Vagina (tissue), 2 donors: ENCODE measurements at regions not wholly inside any gene's neighbourhood (a gene's known extent, or its start where the extent isn't known, plus 50 kb on each side); places are given as distances from the start of the nearest gene placed in this dataset.

Experiments
- POLR2A ChIP-seq, 2 donors: fragments of 450-650 bp; IDR thresholded peaks; one replicate each; pipeline ENCODE4 v1.6.1; 2017; ENCODE audit warnings: antibody characterized with exemption in 2 of 2, mild to moderate bottlenecking in 2 of 2, moderate library complexity in 2 of 2
- POLR2AphosphoS5 ChIP-seq, 2 donors: sonication (generic); formaldehyde crosslinking; IDR thresholded peaks; one replicate each; pipeline ENCODE4 v1.9.0; 2017; ENCODE audit warnings: antibody characterized with exemption in 2 of 2, mild to moderate bottlenecking in 2 of 2, low read depth in 1 of 2; ENCODE audit not compliant: insufficient read depth in 1 of 2
- TF ChIP-seq, protein P1 (sequence below), 3 experiments: fragments of 450-650 bp in 2 of 3; fragments of 200-600 bp in 1 of 3; sonication (generic) in 1 of 3; IDR thresholded peaks; one replicate each; pipeline ENCODE4 v1.5.1; 2017 to 2019; ENCODE audit warnings: antibody characterized with exemption in 3 of 3, mild to moderate bottlenecking in 2 of 3, moderate library complexity in 2 of 3

DNA sequence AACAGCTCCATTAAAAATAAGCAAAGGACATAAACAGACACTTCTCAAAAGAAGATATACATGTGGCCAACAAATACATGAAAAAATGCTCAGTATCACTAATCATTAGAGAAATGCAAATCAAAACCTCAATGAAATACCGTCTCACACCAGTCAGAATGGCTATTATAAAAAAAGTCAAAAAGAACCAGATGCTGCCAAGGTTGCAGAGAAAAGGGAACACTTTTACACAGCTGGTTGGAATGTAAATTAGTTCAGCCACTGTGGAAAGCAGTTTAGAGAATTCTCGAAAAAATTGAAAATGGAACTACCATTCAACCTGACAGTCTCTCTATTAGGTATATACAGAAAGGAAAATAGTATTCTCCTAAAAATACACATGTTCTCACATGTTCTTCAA is 102.4 kb upstream of the FIBIN start:
- TF ChIP-seq, protein P1, sequence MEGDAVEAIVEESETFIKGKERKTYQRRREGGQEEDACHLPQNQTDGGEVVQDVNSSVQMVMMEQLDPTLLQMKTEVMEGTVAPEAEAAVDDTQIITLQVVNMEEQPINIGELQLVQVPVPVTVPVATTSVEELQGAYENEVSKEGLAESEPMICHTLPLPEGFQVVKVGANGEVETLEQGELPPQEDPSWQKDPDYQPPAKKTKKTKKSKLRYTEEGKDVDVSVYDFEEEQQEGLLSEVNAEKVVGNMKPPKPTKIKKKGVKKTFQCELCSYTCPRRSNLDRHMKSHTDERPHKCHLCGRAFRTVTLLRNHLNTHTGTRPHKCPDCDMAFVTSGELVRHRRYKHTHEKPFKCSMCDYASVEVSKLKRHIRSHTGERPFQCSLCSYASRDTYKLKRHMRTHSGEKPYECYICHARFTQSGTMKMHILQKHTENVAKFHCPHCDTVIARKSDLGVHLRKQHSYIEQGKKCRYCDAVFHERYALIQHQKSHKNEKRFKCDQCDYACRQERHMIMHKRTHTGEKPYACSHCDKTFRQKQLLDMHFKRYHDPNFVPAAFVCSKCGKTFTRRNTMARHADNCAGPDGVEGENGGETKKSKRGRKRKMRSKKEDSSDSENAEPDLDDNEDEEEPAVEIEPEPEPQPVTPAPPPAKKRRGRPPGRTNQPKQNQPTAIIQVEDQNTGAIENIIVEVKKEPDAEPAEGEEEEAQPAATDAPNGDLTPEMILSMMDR (IDR thresholded peaks at IDR 0.05), result no peak
- TF ChIP-seq POLR2A (IDR thresholded peaks at IDR 0.05) (no peak), POLR2AphosphoS5 (IDR thresholded peaks at IDR 0.05; ENCODE audit: insufficient read depth in 1 of 2, low read depth in 1 of 2) (no peak)
